Progenitor cell of endocrine pancreas (in vitro differentiated cells): ENCODE measurements at regions not wholly inside any gene's neighbourhood (a gene's known extent, or its start where the extent isn't known, plus 50 kb on each side); places are given as distances from the start of the nearest gene placed in this dataset.

Experiments used
- DNase-seq: peaks from one replicate; pipeline ENCODE4 v3.0.0; 2021; ENCODE audit warnings: low spot score; ENCODE audit not compliant: unreplicated experiment
- H3K27ac Mint-ChIP-seq: 2 replicates; pipeline ENCODE4 v1.8.0; 2021; ENCODE audit warnings: mild to moderate bottlenecking, moderate library complexity, mixed read lengths
- H3K27me3 Mint-ChIP-seq: 2 replicates; pipeline ENCODE4 v1.8.0; 2021; ENCODE audit warnings: mixed read lengths
- H3K36me3 Mint-ChIP-seq: 2 replicates; pipeline ENCODE4 v1.8.0; 2022; ENCODE audit warnings: mixed read lengths; ENCODE audit not compliant: insufficient read depth
- H3K4me1 Mint-ChIP-seq: 2 replicates; pipeline ENCODE4 v1.8.0; 2021; ENCODE audit warnings: low read depth, mixed read lengths
- H3K4me3 Mint-ChIP-seq: 2 replicates; pipeline ENCODE4 v1.8.0; 2021; ENCODE audit warnings: low read depth, mild to moderate bottlenecking, moderate library complexity, mixed read lengths
- H3K9me3 Mint-ChIP-seq: 2 replicates; pipeline ENCODE4 v1.8.0; 2021; ENCODE audit warnings: low read depth, mixed read lengths
- TF ChIP-seq, protein P1 (sequence below): fragments of 200-600 bp; sonication (generic); IDR thresholded peaks from one replicate; pipeline ENCODE4 v1.5.0; 2021; ENCODE audit warnings: antibody characterized with exemption, mild to moderate bottlenecking; ENCODE audit not compliant: unreplicated experiment

DNA sequence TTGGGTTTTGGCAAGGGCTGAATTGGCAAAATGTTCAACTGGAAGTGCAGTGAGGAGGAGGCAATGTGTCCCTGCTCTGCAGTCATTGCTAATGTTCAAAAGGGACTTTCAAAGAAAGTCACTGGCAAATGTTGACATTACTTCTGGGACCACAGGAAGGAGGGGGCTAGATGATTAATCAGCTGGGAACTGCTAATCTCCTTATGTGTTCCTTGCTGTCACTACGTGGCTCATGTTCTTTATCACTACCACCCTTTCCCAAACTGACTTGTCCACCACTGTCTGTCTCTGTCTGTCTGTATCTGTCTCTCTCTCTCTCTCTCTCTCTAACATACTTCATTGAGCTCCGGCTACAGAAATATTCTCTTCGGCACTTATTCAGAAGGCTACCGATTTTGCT, 86.9 kb upstream of the MTPN start:
- H3K27ac Mint-ChIP-seq = no peak overlapping the region
- H3K27me3 Mint-ChIP-seq = no peaks in the 10 kb centered on the region
- no peak for DNase-seq
- no peak overlapping the region for H3K4me3 Mint-ChIP-seq
- peaks cover 3% of the 10 kb centered on the region for H3K9me3 Mint-ChIP-seq
- TF ChIP-seq, protein P1, sequence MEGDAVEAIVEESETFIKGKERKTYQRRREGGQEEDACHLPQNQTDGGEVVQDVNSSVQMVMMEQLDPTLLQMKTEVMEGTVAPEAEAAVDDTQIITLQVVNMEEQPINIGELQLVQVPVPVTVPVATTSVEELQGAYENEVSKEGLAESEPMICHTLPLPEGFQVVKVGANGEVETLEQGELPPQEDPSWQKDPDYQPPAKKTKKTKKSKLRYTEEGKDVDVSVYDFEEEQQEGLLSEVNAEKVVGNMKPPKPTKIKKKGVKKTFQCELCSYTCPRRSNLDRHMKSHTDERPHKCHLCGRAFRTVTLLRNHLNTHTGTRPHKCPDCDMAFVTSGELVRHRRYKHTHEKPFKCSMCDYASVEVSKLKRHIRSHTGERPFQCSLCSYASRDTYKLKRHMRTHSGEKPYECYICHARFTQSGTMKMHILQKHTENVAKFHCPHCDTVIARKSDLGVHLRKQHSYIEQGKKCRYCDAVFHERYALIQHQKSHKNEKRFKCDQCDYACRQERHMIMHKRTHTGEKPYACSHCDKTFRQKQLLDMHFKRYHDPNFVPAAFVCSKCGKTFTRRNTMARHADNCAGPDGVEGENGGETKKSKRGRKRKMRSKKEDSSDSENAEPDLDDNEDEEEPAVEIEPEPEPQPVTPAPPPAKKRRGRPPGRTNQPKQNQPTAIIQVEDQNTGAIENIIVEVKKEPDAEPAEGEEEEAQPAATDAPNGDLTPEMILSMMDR = no peak
- H3K4me1 Mint-ChIP-seq = peaks cover 15% of the 10 kb centered on the region
- no peaks in the 10 kb centered on the region for H3K36me3 Mint-ChIP-seq

DNA sequence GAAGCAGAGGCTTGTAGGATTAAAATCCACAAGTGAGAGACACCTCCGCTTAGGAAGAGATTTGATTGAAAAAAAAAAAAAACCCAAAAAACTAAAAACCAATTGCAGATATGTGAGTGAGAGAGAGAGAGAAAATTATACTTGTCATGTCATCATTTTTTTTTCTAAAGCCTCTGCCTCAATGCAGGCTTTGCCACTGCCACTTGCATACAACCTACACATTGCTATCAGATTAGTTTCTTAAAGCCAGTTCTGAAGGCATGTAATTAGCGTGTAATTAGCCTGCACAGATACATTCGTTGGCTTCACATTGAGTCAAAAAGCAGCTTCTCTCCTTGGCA, 86.1 kb upstream of the MTPN start:
- no peak for DNase-seq
- Mint-ChIP-seq H3K27ac (no peak overlapping the region), H3K36me3 (no peaks in the 10 kb centered on the region), H3K27me3 (no peaks in the 10 kb centered on the region), H3K9me3 (peaks cover 3% of the 10 kb centered on the region), H3K4me1 (peaks cover 17% of the 10 kb centered on the region), H3K4me3 (no peak overlapping the region)
- TF ChIP-seq, protein P1 = no peak

DNA sequence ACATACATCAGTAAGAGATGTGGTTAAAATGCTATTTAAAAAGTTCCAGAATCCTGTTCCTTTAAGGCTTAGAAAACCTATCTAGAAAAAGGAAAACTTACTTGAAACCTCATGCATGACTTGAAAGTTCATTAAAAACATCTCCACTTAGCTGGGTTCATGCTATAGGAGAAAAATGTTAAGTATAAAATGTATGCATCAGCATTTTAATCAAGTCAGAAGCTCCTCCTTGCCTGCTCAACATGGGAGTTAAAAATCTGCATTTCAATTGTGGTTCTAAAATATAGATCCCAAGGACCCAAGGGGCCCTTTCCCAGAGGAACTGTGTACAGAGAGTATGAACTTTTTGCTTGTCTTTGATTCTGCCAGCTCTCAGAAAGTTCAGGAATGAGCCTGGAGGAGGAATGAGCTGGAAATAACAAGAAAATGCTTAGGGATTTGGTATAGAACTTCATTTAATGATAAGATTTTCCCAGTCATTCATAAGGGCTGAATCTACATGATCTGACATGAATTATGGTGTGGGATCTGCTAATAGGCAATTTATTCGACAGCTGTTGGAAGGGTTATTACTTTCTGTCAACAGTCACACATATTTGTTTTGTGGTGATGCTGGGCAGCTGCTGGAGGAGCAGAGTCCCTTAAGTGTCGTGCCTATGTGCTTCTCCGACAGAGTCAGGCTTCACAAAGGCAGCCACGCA, 85.6 kb upstream of the MTPN start:
- Mint-ChIP-seq H3K9me3 (peaks cover 3% of the 10 kb centered on the region), H3K4me3 (no peak overlapping the region), H3K27me3 (no peaks in the 10 kb centered on the region), H3K27ac (no peak overlapping the region), H3K4me1 (peaks cover 17% of the 10 kb centered on the region), H3K36me3 (no peaks in the 10 kb centered on the region)
- TF ChIP-seq, protein P1 = no peak
- no peak for DNase-seq

DNA sequence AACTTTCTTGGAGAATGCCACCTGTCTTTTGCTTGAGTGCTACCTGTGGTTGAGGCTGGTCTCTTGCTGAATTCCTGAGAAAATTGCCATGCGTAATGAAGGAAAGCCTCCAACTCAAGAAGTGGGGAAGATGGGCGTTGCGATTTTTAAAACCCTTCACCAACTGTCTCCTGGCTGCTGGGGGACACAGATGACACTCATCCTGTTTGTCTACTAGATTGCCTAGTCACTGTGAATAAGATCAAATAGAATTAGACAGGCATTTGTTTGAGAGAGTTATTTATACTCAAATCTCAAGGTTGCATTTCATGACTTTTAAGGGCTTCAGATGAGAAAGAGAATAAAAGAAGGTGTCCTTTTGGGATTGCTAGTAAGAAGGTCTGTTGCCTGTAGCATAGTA, 84.3 kb upstream of the MTPN start:
- DNase-seq = no peak
- H3K9me3 Mint-ChIP-seq = peaks cover 3% of the 10 kb centered on the region
- no peak overlapping the region for H3K27ac Mint-ChIP-seq
- TF ChIP-seq, protein P1 = no peak
- no peak overlapping the region for H3K4me3 Mint-ChIP-seq
- peaks cover 17% of the 10 kb centered on the region for H3K4me1 Mint-ChIP-seq
- no peaks in the 10 kb centered on the region for H3K36me3 Mint-ChIP-seq
- H3K27me3 Mint-ChIP-seq = no peaks in the 10 kb centered on the region

DNA sequence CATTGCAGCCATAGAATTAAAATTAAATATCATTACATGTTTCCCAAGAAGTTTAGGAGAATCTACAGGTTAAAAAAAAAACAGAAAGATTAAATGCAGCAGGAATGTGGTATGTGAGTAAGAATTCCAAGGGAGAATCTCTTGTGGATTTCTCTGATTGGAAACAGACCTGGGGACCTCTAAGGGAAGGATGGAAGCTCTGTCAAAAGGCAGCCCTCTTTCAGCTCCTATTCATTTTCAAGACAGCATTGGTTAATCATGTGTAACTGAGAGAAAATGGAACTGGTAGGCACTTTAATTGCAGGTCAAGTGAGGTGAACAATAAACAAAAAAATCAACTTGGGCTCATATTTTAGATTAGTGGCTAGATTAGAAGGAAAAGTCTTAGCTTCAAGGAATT, 81.4 kb upstream of the MTPN start:
- no peaks in the 10 kb centered on the region for H3K36me3 Mint-ChIP-seq
- no peak overlapping the region for H3K27ac Mint-ChIP-seq
- peaks cover 10% of the 10 kb centered on the region for H3K4me1 Mint-ChIP-seq
- H3K27me3 Mint-ChIP-seq = no peaks in the 10 kb centered on the region
- TF ChIP-seq, protein P1 = no peak
- no peaks in the 10 kb centered on the region for H3K9me3 Mint-ChIP-seq
- no peak for DNase-seq
- no peak overlapping the region for H3K4me3 Mint-ChIP-seq
